ENCODE measurements at regions not wholly inside any gene's neighbourhood (a gene's known extent, or its start where the extent isn't known, plus 50 kb on each side); places are given as distances from the start of the nearest gene placed in this dataset.

DNA sequence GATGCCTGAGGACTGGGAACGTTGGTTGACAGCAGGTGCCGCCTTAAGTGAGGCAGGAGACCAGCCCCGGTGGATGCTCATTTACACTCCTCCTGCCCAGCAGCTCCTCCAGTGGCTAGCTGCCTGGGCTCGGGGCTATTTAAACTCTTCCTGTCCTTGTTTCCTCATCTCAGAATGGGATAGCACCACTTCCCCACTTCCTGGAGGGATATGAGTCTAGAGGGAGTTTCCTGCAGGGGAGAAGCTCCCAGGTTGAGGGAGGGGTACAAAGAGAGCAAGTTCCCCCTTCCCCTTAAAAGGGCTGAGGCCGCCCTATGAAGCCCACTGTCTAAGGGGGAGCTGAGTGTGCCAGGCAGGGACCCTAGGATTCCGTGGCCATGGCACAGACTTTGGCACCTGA, 311.2 kb downstream of the AACS start:
- DNase-seq, result no peak

DNA sequence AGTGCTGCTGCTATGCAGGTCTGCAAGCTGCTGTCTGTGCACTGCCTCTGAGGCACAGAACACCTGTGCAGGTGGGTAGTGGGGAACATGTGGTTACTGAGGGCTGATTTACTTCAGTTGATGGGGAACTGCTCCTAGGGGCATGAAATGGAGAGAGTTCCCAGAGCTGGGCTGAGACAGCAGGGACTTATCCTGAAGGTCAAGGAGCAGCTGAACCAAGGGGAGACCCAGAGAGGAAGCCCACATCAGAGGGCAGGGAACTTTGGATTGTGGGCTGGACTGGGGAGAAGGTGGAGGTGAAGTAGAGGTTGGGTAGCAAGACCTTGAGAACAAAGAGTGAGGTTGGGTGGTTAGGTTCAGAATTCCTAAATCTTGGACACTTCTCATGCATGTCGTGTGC, 311.9 kb downstream of the AACS start:
- DNase-seq, result no peak

DNA sequence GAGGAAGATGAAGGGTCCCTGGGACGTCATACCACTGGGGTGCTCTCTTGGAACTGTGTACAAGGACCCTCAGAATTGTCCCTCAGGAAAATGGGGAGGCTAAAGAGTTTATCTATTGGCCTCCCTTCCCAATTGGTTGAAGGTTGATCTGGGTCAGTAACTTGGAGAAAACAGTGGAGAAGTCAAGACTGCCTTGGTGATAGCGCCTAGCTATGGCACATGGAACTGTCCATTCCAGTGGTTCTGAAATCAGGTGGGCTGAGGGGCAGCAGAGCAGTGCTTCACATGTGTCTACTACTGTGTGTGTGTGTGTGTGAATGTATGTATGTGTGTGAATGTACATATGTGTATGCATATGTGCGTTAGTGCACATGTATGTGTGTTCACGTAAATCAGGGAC, 316.1 kb downstream of the AACS start:
- no peak for DNase-seq

DNA sequence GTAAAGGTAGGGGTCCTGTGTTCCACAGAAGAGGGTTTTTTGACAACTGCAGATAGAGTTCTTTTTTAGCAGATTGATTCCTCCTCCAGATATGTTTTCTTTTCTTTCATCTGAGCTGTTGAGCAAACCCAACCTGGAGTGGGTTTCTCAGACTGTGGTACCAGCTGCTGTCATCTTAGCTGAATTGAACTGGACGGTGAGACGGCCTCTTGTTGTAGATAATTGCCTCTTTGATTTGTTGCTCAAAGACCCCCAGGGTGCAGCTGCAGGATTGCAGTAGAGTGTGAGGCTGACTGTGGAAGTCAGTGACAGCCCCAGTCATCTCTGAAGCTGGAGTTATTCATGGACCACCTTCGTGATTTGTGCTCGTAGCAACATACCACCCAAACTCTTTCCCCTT, 317.7 kb downstream of the AACS start:
- no peak for DNase-seq

DNA sequence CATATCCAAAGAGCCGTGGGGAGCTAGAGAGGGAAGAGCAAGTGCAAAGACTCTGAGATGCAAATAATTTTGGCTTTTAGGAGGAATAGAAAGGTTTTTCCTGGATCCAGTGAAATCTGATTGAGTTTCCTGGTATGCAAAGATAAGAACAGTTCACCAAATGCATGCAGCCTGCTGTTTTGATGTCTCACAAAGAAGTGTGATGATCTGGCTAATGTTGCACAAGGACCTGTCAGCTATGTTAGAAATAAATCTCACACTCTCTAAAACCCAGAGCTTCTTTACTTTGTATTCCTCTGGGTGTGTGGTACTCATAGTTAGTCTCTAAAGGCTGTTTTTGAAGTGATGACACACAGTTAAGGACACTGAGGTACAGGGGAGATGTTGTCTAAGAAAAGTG, 321.4 kb downstream of the AACS start:
- no peak for DNase-seq

DNA sequence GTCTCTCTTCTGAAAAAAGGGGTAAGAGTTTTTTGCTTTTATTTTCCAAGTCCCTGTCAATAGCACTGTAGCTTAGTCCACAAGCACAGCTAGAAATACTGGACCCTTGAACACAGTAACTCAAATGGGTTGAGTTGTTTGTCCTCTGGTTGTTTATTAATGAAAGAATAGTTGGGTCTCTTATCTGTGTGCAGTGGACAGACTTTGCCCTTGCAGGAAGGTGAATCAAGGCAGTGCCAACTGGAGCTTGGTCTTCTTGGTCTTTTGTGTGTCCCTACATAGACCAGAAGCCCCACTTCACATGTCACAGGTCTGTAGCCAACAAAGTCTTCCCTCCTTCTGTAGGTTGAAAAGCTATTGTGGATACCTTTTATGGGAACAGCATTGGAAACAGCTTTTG, 322.0 kb downstream of the AACS start:
- no peak for DNase-seq

DNA sequence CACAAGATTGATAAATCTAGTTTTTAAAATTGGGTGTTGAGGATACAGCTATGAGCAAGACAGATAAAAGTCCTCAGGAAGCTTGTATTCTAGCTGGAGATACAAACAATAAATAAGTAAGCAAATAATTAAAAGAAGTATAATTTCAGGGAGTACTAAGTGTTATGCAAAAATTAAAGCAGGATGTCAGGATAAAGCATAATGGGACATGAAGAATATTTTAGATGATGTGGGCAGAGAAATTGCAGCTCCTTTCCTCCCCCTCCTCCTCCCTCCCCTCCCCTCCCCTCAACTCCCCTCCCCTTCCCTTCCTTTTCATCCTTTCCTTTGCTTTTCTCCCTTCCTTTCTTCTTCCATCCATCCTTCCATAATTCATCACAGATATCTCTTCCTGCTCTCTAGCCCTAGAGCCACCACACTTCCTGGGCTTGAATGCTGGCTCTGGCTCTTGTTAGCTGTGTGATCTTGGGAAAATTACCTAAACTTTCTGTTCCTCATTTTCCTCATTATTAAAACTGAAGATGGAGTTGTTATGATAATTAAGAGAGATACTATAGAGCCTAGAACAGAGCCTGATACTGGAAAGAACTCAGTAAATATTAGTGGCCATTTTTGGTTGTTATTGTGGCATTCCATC, 323.9 kb downstream of the AACS start:
- no peak for DNase-seq

DNA sequence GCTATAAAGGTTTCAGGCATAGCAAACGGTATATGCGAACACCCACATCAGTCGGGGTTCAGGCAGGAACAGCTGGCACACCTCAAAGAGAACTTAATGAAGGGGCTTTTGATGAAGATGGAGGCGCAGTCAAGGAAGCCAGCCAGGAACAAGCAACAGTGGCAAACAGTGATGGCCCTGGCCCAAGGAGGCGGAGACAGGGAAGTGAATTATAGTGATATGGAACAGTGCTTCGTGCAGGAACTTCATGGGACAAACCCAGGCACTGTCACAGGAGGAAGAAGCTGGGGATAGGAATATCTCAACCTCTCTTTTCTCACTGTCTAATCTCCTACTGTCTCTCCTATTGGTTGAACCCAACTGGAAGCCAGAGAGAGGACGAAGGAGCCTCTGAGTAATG, 328.3 kb downstream of the AACS start:
- DNase-seq, result no peak

DNA sequence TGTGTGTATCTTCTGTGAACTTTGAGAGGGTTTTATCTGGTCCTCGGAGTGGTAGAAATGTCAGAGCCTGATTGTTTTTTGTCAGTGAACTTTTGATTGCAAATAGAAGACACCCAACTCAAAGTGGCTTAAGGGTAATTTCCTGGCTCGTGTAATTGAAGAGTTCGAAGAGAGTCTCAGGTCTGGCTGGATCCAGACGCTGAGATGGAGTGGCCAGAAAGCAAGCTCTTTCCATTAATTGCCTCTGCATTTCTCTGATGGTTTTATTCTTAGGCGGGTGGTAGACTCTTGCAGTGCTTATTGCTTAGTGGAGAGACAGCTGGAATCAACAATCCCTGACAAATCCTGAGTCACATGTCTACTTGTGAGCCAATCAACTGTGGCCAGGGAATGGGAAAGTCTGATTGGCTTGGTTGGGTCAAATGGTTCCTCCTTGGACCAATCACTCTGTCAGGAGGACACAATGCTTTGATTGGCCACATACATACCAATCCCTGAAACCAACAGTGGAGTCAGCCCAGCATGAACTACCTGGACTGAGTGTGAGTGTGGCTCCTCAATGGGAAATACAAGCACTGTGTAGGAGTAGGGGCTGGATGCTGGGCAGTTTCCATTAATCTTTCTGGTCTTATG, 330.5 kb downstream of the AACS start:
- no peak for DNase-seq

DNA sequence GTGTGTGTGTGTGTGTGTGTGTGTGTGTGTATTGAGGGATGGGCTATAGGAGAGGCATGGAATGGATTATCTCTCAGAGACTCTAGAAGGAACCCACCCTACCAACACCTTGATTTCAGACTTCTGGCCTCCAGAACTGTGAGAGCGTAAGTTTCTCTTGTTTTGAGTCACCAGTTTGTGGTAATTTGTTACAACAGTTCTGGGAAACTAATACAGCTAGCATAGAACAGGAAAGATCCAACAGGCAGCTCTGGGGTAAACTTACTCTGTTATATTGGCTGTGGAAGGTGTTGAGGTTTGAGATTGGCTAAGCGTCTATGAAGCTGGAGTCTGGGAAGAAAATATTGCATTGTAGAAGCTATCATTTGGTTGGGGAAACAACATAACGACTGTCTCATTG, 334.3 kb downstream of the AACS start:
- no peak for DNase-seq

DNA sequence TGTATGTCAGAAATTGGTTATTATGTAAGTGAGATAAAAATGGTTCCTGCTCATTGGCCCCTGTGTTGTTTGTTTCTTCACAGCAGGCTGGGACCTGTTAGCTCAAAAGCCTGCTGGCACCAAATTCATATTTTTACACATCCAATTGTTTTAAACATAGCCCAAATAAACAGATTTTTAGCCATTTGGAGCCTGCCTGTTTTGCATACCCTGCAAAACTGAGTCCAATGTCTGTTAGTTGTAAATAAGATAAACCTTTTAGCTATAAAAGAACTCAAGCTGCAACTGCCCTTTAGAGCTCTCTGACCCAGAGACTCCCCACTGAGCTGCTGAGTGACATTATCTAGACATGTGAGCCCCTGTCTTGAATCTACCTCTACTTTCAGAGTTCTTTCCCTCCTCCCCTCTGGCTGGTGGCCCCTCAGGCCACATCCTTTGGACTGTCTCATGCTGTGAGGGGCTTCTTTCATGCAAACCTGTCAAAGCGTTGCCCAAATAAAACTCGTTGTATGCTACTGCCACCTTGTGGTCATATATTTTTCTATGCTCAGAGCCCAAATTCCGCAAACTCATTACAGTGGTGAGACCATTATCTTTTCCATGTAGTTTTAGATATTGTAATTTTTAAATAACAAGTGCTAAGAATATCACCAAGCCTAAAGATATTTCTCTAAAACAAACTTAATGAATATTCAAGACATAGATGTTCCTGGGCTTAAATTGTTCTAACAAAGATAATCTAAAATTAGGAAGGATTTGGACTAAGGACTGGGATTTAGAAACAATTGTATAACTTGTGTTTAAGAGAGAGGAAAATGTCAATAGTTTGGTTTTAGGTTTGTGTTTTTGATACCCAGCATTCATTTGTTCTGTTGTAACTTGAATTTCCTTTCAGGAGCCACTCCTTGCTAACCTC, 337.9 kb downstream of the AACS start:
- DNase-seq, result no peak

DNA sequence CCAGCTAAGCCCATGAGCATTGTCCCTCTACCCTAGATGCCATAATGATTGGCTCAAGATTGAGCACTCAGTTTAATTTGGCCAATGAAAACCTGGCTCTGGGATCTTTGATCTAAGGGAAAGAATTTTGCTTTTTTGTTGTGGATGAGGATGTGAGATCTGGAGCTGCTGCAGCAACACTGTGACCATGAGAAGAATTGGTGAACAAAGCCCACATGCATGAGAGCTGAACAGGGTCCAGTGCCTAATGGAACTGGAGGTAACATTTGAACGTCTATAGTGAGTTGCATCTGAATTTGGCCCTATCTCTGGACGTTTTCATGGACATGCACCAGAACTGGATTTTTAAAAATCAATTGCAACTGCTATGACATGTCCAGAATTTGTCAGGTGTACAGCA, 338.6 kb downstream of the AACS start:
- DNase-seq, result no peak

DNA sequence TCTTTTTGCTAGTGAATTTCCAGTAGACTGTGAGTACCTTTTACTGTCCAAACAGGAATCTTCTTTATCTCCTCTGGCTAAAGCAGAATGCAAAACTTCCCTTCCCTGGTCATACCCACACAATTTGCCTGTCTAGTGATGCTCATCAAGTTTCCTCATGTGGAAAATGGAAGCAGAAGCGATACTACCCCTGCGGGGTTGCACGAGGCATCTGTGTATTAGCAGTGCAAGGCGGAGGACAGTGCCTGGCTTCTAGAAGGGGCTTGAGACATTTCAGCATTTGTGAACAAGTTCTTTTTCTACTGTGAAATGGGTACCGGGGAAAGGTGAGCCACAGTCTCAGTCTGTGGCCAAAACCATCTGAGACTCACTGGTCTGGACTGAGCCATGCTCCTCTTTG, 340.9 kb downstream of the AACS start:
- DNase-seq, result no peak

DNA sequence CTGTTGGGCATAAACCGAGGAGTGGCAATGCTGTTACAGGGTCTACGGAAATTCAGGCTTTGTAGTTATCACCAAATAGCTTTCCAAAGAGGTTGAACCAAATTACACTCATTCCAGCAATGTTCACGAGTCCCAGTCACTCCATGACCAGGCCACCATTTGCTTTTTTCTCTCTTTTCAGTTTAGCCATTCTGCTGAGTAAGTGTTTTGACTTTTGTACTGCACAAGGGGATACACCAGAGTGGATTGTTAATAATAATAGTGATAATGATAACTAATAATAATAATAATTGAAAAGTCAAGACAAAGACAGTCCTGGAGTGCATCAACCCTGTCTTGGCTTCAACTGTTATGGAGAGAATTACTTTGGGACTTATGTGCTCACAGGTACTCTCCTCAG, 343.5 kb downstream of the AACS start:
- DNase-seq, result no peak

DNA sequence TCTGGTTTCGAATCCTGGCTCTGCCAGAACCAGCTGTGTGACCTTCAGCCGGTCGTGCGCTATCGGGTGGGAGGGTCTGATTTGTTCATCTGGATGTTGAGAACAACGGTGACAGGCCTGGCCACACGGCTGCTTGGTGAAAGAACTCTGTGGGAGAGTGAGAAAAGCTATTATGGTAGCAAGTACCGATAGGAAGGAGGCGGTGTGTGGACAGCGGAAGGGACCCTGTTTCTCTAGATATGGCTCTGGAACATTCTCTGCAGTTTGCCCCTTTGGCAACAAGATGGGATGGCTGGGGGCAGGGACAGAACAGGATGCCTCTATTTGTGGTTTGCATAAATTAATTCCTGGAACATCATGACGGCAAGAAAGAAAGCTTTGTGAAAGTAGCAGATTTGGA, 347.3 kb downstream of the AACS start:
- no peak for DNase-seq

DNA sequence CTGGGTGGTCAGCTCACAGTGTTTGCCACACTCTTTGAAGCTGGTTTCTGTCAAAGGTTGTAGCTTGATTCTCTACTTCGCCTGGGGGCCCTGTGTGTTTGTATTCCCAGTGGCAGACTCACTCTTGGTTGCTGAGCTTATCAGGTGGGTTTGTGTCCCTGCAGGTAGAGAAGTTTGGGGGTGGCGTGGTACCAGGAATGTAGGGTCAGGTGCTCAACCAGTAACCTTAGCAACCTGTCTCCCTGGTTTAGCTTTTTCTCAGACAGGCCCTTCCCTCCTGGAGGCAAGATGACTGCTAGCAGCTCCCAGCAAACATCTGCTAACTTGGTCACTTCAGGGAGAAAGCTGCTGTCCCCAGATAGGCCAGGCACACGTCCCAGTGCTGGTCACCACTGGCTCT, 352.2 kb downstream of the AACS start:
- no peak for DNase-seq

DNA sequence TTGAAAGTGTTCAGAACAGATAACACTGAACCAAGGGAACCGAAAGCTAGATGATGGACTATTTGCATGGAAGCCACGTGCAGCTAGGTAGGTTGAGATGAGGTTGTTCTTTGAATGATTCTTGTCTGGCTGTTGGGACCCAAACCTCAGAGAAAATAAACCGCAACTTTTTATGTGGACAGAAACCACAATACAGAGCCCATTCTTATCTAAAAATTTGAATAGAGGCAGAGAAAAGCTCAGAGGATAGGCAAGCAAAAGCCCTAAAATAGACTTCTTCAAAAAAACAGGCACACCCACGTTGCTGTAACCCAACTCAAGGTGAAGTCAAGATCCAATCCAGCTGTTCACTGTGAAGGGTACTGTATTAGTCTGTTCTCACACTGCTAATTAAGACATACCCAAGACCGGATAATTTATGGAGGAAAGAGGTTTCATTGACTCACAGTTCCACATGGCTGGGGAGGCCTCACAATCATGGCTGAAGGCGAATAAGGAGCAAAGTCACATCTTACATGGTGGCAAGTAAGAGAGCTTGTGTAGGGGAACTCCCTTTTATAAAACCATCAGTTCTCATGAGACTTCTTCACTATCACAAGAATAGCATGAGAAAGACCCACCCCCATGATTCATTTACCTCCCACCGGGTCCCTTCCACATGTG, 353.8 kb downstream of the AACS start:
- no peak for DNase-seq

DNA sequence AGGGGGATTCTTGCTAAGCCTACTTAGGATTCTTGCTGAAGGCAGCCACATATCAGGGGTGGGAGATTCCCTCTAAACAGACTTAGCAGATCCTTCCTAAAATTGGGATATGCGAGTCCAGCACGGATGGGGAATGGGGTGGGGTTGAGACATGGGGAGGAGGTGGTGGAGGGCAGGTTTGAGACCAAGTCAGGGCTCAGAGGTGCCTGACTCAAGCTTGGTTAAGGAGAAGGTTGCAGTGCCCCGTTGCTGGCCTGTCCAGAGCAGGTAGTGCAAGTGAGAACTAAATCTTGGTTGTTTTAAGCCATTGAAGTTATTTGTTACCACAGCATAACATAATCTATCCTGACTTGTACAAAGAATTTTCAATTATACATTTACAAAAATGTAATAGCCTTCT, 359.7 kb downstream of the AACS start:
- DNase-seq, result no peak

DNA sequence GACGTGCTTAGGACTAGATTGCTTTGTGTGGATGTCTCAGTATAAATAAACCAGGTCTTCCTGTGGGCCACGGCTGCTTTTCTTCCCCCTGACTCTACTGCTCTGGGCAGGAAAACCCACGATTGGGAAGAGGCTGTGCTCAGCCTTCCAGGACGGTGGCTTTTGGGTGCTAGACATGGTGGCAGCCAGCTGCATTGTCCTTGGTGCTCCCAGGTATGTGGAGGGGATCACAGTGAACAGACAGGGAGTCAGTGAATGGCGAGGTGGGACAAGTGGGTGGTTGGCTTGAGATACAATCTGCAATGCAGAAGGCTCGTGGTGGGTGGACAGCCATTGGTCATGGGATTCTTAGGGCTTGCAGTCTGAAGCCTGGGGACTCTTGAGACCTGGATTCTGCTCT, 366.3 kb downstream of the AACS start:
- no peak for DNase-seq

DNA sequence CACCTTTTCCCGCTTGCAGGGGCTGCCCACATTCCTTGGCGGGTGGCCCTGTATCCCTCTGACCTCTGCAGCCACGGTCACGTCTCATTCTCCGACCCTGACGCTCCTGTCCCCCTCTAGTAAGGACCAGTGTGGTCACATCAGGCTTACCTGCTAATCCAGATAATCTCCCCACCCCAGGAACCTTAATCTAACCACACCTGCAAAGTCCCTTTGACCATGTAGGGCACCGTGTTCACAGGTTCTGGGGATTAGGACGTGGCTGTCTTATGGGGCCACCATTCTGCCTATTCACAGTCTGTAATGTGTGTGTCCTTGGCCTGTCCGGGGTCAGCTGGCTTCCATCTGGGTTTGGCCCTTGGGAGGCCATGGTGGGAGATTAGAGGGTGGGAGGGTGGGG, 368.9 kb downstream of the AACS start:
- no peak for DNase-seq

DNA sequence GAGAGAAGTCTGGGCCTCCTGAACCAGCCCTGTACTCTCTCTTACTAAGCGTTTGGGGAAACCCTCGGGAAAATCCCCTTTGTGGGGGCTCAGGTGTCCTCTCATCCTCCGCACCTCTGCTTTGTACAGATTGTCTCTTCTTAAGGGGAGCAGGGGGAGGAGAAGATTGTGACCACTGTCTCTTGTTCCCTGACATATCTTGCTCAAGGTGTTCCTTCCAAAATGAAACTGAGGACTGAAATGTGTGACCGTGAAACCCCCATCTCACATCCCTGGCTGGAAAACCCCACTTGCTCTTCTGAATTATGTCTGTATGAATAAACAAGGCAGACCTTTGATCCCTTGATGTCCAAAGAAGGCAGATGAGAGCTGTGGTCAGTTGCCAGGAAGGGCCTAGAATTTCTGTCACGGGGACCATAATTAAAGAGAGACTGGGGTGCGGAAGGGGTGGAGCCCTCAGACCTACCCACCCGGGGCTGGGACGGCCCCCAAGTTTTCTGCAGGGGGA, 369.8 kb downstream of the AACS start:
- DNase-seq, result no peak

DNA sequence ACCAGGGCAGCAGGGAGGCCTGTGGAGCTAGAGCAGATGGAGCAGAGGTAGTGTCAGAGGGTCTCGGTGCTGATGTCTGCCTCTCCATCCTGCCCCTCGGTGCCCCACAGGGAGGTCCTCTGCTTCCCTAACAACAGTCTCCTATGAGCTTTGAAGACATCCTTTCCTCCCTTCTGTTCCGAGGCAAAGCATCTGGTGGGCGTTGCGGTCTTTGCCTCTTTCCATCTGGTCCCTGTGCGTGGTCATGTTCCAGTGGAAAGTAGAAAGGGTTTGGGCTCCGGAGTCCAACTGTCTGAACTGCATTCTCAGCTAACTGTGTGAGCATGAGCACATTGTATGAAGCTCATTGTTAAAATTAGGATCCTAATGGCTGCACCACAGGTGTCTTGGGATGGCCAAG, 370.6 kb downstream of the AACS start:
- no peak for DNase-seq

DNA sequence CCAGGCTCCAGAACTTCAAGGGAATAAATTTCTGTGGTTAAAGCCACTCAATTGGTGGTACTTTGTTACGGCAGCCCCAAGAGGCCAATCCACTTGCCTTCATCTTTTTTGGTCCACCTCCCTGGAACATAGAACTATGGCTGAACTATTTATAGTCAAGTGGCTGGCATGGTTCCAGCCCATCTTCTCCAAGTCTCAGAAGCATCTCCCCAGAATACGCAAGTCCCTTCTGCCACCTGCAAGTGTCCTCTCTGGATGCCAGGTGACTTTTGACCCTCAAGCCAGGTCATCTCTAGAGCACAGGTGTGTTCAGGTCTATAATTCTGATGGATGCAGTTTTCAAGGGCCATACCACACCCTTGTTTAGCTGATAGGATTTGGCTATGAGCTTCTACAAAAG, 371.5 kb downstream of the AACS start:
- DNase-seq, result no peak

DNA sequence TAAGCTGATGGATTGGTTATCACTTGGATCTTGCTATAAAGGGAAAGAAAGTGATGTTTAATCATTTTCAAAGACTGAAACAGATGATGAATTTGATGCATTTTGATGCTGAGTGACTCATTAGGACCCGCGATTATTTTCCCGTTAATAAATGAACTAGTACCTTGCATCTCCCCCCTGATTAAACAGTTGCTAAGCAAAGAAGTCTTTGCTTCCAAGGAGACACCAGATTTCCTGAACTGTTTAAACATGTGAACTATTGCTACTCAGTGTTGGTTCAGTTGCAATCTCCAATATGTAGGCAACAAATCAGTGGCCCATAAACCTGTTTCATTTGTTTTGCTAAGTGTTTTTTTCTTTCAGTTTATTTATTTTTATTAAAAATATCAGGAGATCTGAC, 375.2 kb downstream of the AACS start:
- DNase-seq, result no peak
